Progenitor cell of endocrine pancreas (in vitro differentiated cells): ENCODE measurements at regions not wholly inside any gene's neighbourhood (a gene's known extent, or its start where the extent isn't known, plus 50 kb on each side); places are given as distances from the start of the nearest gene placed in this dataset.

Source experiments
- DNase-seq: peaks from one replicate; pipeline ENCODE4 v3.0.0; 2021; ENCODE audit warnings: low spot score; ENCODE audit not compliant: unreplicated experiment
- H3K27ac Mint-ChIP-seq: 2 replicates; pipeline ENCODE4 v1.8.0; 2021; ENCODE audit warnings: mild to moderate bottlenecking, moderate library complexity, mixed read lengths
- H3K27me3 Mint-ChIP-seq: 2 replicates; pipeline ENCODE4 v1.8.0; 2021; ENCODE audit warnings: mixed read lengths
- H3K36me3 Mint-ChIP-seq: 2 replicates; pipeline ENCODE4 v1.8.0; 2022; ENCODE audit warnings: mixed read lengths; ENCODE audit not compliant: insufficient read depth
- H3K4me1 Mint-ChIP-seq: 2 replicates; pipeline ENCODE4 v1.8.0; 2021; ENCODE audit warnings: low read depth, mixed read lengths
- H3K4me3 Mint-ChIP-seq: 2 replicates; pipeline ENCODE4 v1.8.0; 2021; ENCODE audit warnings: low read depth, mild to moderate bottlenecking, moderate library complexity, mixed read lengths
- H3K9me3 Mint-ChIP-seq: 2 replicates; pipeline ENCODE4 v1.8.0; 2021; ENCODE audit warnings: low read depth, mixed read lengths
- TF ChIP-seq, protein P1 (sequence below): fragments of 200-600 bp; sonication (generic); IDR thresholded peaks from one replicate; pipeline ENCODE4 v1.5.0; 2021; ENCODE audit warnings: antibody characterized with exemption, mild to moderate bottlenecking; ENCODE audit not compliant: unreplicated experiment

DNA sequence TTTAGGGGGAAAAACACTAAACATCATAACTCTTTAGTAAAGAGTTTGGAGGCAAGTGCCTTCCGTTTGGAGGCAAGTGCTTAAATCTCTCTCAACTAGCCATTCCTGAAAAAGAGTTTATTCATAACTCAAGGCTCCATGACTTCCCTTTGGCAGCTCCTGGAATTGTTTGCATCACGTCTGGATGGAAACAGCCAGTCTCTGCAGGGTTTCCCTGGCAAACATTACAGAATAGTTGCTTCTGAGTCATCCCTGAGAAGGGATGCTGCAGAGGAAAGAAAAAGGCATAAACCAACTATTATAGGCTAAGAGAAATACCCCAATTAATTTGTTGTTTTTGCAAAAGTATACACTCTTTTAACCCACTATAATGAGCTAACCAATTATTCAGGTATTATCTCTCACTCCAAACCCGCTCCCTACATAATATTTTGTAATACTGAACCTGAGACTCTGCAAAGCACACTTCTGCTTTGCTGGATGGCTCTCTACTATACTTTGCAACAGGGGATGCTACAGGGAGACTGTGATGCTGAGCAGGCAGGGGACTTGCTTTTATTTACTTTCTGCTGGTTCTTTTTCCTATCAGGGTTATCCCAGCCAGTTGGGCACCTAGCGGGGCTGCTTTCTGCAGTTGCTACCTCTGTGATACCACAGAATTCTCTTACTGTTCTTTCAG, 497.7 kb downstream of the FUT8 start:
- Mint-ChIP-seq H3K9me3 (no peaks in the 10 kb centered on the region), H3K27ac (no peak overlapping the region), H3K4me3 (no peak overlapping the region), H3K4me1 (no peaks in the 10 kb centered on the region), H3K36me3 (no peaks in the 10 kb centered on the region), H3K27me3 (peaks cover 8% of the 10 kb centered on the region)
- TF ChIP-seq, protein P1, sequence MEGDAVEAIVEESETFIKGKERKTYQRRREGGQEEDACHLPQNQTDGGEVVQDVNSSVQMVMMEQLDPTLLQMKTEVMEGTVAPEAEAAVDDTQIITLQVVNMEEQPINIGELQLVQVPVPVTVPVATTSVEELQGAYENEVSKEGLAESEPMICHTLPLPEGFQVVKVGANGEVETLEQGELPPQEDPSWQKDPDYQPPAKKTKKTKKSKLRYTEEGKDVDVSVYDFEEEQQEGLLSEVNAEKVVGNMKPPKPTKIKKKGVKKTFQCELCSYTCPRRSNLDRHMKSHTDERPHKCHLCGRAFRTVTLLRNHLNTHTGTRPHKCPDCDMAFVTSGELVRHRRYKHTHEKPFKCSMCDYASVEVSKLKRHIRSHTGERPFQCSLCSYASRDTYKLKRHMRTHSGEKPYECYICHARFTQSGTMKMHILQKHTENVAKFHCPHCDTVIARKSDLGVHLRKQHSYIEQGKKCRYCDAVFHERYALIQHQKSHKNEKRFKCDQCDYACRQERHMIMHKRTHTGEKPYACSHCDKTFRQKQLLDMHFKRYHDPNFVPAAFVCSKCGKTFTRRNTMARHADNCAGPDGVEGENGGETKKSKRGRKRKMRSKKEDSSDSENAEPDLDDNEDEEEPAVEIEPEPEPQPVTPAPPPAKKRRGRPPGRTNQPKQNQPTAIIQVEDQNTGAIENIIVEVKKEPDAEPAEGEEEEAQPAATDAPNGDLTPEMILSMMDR = no peak
- no peak for DNase-seq

DNA sequence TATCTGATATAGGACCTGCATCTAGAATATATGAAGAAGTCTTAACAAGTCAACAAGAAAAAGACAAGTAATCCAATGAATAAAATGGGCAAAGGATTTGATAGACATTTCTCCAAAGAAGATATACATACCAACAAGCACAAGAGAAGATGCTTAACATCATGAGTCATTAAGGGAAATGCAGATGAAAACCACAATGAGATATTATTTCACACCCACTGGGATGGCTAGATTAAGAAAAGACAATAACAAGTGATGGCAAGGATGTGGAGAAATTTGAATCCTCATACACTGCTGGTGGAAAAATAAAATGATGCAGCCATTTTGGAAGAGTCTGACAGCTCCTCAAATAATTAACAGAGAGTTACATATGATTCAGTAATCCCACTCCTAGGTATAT, 502.6 kb downstream of the FUT8 start:
- Mint-ChIP-seq H3K27ac (no peak overlapping the region), H3K4me3 (no peak overlapping the region), H3K36me3 (no peaks in the 10 kb centered on the region), H3K27me3 (peaks cover 8% of the 10 kb centered on the region), H3K9me3 (no peaks in the 10 kb centered on the region), H3K4me1 (no peaks in the 10 kb centered on the region)
- TF ChIP-seq, protein P1 = no peak
- no peak for DNase-seq

DNA sequence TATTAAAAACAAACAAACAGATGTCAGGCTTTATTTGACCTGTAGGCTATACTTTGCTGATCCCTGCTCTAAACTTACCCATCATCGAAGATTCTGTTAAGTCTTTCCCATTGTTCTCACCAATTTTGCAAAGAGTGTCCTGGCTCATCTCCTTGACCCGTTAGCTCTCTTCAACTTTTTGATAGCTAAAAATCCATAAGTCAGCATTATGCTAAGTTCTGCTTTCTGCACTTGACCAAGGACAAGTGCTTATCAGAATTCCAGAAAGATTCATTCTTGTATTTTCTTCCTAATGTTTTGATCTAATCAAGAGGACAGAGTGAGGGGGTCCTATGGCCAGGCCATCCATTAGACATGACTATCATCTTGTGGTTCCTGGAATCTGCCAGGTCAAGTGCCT, 503.5 kb downstream of the FUT8 start:
- Mint-ChIP-seq H3K9me3 (no peaks in the 10 kb centered on the region), H3K27ac (no peak overlapping the region), H3K4me1 (peaks cover 2% of the 10 kb centered on the region), H3K36me3 (no peaks in the 10 kb centered on the region), H3K4me3 (no peak overlapping the region), H3K27me3 (peaks cover 8% of the 10 kb centered on the region)
- no peak for DNase-seq
- TF ChIP-seq, protein P1 = no peak

DNA sequence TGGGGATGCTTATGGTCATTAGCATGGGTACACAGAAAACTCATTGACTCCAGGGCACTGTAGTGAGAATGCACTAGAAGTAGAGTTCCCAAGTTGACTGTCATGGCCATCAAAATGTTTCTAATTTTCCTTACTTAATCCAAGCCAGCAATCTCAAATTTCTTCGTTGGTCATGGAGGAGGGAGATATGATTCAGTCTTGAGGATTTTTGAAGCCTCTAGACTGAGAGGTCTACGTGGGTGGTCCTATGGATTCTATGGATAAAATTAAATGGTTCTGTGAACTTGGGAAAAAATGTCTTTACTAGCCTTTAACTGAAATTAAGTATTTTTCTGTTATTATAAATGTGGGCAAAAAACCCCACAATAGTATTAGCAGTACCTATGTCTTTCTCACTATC, 508.5 kb downstream of the FUT8 start:
- H3K27ac Mint-ChIP-seq = no peak overlapping the region
- no peaks in the 10 kb centered on the region for H3K36me3 Mint-ChIP-seq
- H3K4me1 Mint-ChIP-seq = peaks cover 2% of the 10 kb centered on the region
- TF ChIP-seq, protein P1 = no peak
- no peak for DNase-seq
- no peaks in the 10 kb centered on the region for H3K9me3 Mint-ChIP-seq
- H3K27me3 Mint-ChIP-seq = peaks cover 6% of the 10 kb centered on the region
- H3K4me3 Mint-ChIP-seq = no peak overlapping the region

DNA sequence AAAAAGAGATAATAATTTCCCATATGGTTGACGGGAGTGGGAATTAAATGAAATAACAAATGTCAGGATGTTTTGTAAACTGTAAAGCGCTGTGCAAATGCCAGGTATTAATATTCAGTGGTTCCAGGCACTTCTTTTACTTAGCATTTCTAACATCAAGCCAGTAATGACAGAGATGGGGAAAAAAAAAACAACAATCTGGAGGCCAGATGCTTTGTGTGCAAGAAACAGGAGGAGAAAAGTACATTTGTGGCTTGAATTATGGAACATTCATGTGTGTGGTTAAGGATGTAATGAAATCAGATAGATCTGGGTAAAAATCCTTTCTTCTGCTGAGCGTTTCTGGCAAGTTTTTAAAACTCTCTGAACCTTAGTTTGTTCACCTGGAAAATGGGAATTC, 509.6 kb downstream of the FUT8 start:
- Mint-ChIP-seq H3K27ac (no peak overlapping the region), H3K4me3 (no peak overlapping the region), H3K4me1 (peaks cover 8% of the 10 kb centered on the region), H3K9me3 (no peaks in the 10 kb centered on the region), H3K27me3 (peaks cover 8% of the 10 kb centered on the region), H3K36me3 (no peaks in the 10 kb centered on the region)
- no peak for DNase-seq
- TF ChIP-seq, protein P1 = no peak
